ENCODE measurements at regions not wholly inside any gene's neighbourhood (a gene's known extent, or its start where the extent isn't known, plus 50 kb on each side); places are given as distances from the start of the nearest gene placed in this dataset.

DNA sequence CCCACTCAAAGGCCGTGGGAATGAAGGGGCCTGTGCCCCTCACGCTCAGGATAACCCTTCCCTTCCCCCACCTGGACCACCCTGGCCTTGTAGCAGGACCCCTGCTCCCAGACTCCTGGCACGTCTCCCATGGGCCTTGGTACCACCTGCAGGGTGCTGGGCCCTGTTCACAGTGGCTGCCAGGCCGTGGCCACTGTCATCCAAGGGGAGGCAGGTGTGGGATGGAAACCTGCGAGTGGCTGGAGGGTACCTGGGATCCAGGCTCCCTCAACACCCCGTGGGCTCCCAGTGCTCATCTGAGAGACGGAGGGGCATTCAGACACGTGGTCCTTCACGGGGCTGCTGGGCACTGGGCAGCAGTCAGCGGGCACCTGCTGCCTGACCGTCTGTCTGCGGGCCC lies 75.6 kb upstream of the CIBAR2 start:
- FAIRE-seq (no peak), DNase-seq (ENCODE audit: low spot score) (no peak), ATAC-seq (no peak)
- no peak overlapping the region for H3K27ac ChIP-seq (ENCODE audit: extremely low read length, insufficient read depth, low read length)
- no peaks in the 10 kb centered on the region for H3K27me3 ChIP-seq (ENCODE audit: control insufficient read depth in 1 of 2, insufficient read depth in 2 of 2, low read length in 2 of 2)
- CTCF ChIA-PET (ENCODE audit: low intra/inter-chr PET ratio, low total read pairs) = no interaction called here
- TF ChIP-seq, protein P1, sequence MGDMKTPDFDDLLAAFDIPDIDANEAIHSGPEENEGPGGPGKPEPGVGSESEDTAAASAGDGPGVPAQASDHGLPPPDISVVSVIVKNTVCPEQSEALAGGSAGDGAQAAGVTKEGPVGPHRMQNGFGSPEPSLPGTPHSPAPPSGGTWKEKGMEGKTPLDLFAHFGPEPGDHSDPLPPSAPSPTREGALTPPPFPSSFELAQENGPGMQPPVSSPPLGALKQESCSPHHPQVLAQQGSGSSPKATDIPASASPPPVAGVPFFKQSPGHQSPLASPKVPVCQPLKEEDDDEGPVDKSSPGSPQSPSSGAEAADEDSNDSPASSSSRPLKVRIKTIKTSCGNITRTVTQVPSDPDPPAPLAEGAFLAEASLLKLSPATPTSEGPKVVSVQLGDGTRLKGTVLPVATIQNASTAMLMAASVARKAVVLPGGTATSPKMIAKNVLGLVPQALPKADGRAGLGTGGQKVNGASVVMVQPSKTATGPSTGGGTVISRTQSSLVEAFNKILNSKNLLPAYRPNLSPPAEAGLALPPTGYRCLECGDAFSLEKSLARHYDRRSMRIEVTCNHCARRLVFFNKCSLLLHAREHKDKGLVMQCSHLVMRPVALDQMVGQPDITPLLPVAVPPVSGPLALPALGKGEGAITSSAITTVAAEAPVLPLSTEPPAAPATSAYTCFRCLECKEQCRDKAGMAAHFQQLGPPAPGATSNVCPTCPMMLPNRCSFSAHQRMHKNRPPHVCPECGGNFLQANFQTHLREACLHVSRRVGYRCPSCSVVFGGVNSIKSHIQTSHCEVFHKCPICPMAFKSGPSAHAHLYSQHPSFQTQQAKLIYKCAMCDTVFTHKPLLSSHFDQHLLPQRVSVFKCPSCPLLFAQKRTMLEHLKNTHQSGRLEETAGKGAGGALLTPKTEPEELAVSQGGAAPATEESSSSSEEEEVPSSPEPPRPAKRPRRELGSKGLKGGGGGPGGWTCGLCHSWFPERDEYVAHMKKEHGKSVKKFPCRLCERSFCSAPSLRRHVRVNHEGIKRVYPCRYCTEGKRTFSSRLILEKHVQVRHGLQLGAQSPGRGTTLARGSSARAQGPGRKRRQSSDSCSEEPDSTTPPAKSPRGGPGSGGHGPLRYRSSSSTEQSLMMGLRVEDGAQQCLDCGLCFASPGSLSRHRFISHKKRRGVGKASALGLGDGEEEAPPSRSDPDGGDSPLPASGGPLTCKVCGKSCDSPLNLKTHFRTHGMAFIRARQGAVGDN (CRISPR knock-in tag; IDR thresholded peaks at IDR 0.05) = peak; percentile 16; the same call in 1 of the 2 replicates
- TF ChIP-seq, protein P2, sequence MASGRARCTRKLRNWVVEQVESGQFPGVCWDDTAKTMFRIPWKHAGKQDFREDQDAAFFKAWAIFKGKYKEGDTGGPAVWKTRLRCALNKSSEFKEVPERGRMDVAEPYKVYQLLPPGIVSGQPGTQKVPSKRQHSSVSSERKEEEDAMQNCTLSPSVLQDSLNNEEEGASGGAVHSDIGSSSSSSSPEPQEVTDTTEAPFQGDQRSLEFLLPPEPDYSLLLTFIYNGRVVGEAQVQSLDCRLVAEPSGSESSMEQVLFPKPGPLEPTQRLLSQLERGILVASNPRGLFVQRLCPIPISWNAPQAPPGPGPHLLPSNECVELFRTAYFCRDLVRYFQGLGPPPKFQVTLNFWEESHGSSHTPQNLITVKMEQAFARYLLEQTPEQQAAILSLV (CRISPR knock-in tag; IDR thresholded peaks at IDR 0.05; ENCODE audit: borderline replicate concordance) = 0 out of 2 replicates have a peak, but pooled peaks have one; percentile 29
- TF ChIP-seq HNF4A (CRISPR knock-in tag; IDR thresholded peaks at IDR 0.05) = no peak
- 0 out of 2 replicates have a peak, but pooled peaks have one; percentile 34 for TF ChIP-seq DNMT1 (CRISPR knock-in tag; IDR thresholded peaks at IDR 0.05)
- TF ChIP-seq, protein P3, sequence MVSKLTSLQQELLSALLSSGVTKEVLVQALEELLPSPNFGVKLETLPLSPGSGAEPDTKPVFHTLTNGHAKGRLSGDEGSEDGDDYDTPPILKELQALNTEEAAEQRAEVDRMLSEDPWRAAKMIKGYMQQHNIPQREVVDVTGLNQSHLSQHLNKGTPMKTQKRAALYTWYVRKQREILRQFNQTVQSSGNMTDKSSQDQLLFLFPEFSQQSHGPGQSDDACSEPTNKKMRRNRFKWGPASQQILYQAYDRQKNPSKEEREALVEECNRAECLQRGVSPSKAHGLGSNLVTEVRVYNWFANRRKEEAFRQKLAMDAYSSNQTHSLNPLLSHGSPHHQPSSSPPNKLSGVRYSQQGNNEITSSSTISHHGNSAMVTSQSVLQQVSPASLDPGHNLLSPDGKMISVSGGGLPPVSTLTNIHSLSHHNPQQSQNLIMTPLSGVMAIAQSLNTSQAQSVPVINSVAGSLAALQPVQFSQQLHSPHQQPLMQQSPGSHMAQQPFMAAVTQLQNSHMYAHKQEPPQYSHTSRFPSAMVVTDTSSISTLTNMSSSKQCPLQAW (CRISPR knock-in tag; IDR thresholded peaks at IDR 0.05) = no peak
- no peaks in the 10 kb centered on the region for H4K20me1 ChIP-seq (ENCODE audit: insufficient read depth, low read length)
- no peaks in the 10 kb centered on the region for H3K79me2 ChIP-seq (ENCODE audit: insufficient read depth, low read length)
- intact Hi-C loops (cut with micrococcal nuclease; ENCODE audit: unreplicated experiment) (no loop called here), in situ Hi-C loops (cut with HindIII; ENCODE audit: extremely low pct_ligation_motif_present, low pct_unique_long_range_greater_than_20kb) (no loop called here)
- POLR2A ChIA-PET = no interaction called here
- no peak overlapping the region for H3K4me2 ChIP-seq (ENCODE audit: low read depth, low read length)
- 83% methylated on average over 5 of the region's 12 CpGs for WGBS (ENCODE audit: low lambda C conversion rate)
- H3K36me3 ChIP-seq (replicated peaks in 1 of 2; ENCODE audit: control insufficient read depth in 1 of 2, insufficient read depth in 2 of 2, low read length in 2 of 2) = peaks cover 0 to 12% of the 10 kb centered on the region in 2 experiments; a peak in 1 of 5 replicates
- H3K9ac ChIP-seq (ENCODE audit: insufficient read depth, low read depth, low read length) = no peak overlapping the region
- peaks cover 13% of the 10 kb centered on the region; the same call in 1 of the 2 replicates for H3K9me3 ChIP-seq (ENCODE audit: low read length)
- no peak overlapping the region for H3K4me3 ChIP-seq (replicated peaks in 1 of 3; ENCODE audit: insufficient read depth in 1 of 3, low read depth in 2 of 3, low read length in 3 of 3)
- no TSS peak for BruUV-seq (replicated peaks)
- H3K4me1 ChIP-seq (ENCODE audit: insufficient read depth, low read length) = peaks cover 7% of the 10 kb centered on the region; the same call in 1 of the 2 replicates
- no peak overlapping the region for H2AFZ ChIP-seq (ENCODE audit: low read length)
